HCT116 (cell line): ENCODE measurements at regions not wholly inside any gene's neighbourhood (a gene's known extent, or its start where the extent isn't known, plus 50 kb on each side); places are given as distances from the start of the nearest gene placed in this dataset.

Source experiments
- ATAC-seq: fragments of 200-7000 bp; cut with Tn5 transposase; 2 replicates; pipeline ENCODE4 v1.9.1; 2020; ENCODE audit warnings: mild to moderate bottlenecking, moderate library complexity
- BruUV-seq: library from RNA; stranded (reverse); fragments of 400-500 nt; replicated peaks from 2 replicates; lab custom pipeline; 2021; lab: Mats Ljungman, UMichigan
- CTCF ChIA-PET: fragments of 300-600 bp; sonication (Branson Sonifier 250); formaldehyde crosslinking; loops from one replicate; lab custom pipeline; 2021; ENCODE audit warnings: antibody characterized with exemption; lab: Charles Lee
- POLR2A ChIA-PET: fragments of 300-600, 350-600 bp; sonication (Branson Sonifier 250); formaldehyde crosslinking; loops from one replicate; lab custom pipeline; 2021; ENCODE audit warnings: antibody characterized with exemption; lab: Charles Lee
- RAD21 ChIA-PET, 2 experiments: fragments of 300-600 bp; sonication (Branson Sonifier 250); formaldehyde crosslinking; loops; one replicate each; lab custom pipeline; 2023; ENCODE audit warnings: low total read pairs in 2 of 2; ENCODE audit not compliant: uncharacterized antibody in 2 of 2, unreplicated experiment in 2 of 2, low non-redundant PET in 1 of 2; lab: Charles Lee
- DNase-seq: peaks from one replicate; pipeline ENCODE4 v3.0.0-alpha.2; 2010; ENCODE audit warnings: low read depth, low spot score
- H2AFZ ChIP-seq: fragments of 200-600 bp; shearing (Covaris generic), sonication (generic); 2 replicates; pipeline ENCODE4 v1.6.1; 2017; ENCODE audit warnings: low read depth, mixed run types, mixed read lengths, antibody characterized with exemption, low read length; ENCODE audit not compliant: poor library complexity, severe bottlenecking
- H3K27ac ChIP-seq: 2 replicates; pipeline ENCODE4 v1.5.1; 2012; ENCODE audit warnings: low read depth, low read length
- H3K27me3 ChIP-seq: fragments of 200-600 bp; sonication (generic); 2 replicates; pipeline ENCODE4 v1.6.1; 2016; ENCODE audit warnings: mixed run types, low read length, mixed read lengths; ENCODE audit not compliant: insufficient read depth
- H3K36me3 ChIP-seq, 2 experiments: fragments of 200-500 bp in 1 of 2; fragments of 200-600 bp in 1 of 2; sonication (Bioruptor generic) in 1 of 2; sonication (generic) in 1 of 2; 2 replicates each; pipeline versions ENCODE4 v1.5.1 to v1.6.1; 2014 to 2016; ENCODE audit warnings: low read length in 2 of 2, inconsistent platforms in 1 of 2, mixed read lengths in 1 of 2, mixed run types in 1 of 2; ENCODE audit not compliant: insufficient read depth in 2 of 2, control insufficient read depth in 1 of 2
- H3K4me1 ChIP-seq, 2 experiments: fragments of 200-600 bp in 1 of 2; sonication (generic) in 1 of 2; 2 replicates each; pipeline versions ENCODE4 v1.5.1 to v1.6.1; 2012 to 2017; ENCODE audit warnings: low read length in 2 of 2, inconsistent platforms in 1 of 2, mild to moderate bottlenecking in 1 of 2, mixed read lengths in 1 of 2, mixed run types in 1 of 2, moderate library complexity in 1 of 2; ENCODE audit not compliant: insufficient read depth in 2 of 2, control insufficient read depth in 1 of 2
- H3K4me2 ChIP-seq: fragments of 200-600 bp; sonication (generic); 2 replicates; pipeline ENCODE4 v1.6.1; 2017; ENCODE audit warnings: mixed run types, low read length, mixed read lengths
- H3K4me3 ChIP-seq, 2 experiments: fragments of 200-600 bp in 1 of 2; sonication (generic) in 1 of 2; replicated peaks in 1 of 2; 2 replicates each; pipeline ENCODE4 v1.5.1; 2011 to 2016; ENCODE audit warnings: low read length in 2 of 2, control low read depth in 1 of 2, low read depth in 1 of 2, mild to moderate bottlenecking in 1 of 2, mixed read lengths in 1 of 2, mixed run types in 1 of 2
- H3K79me2 ChIP-seq: fragments of 200-600 bp; sonication (generic); 2 replicates; pipeline ENCODE4 v1.6.1; 2017; ENCODE audit warnings: mild to moderate bottlenecking, mixed run types, low read length, moderate library complexity, mixed read lengths; ENCODE audit not compliant: insufficient read depth
- H3K9ac ChIP-seq: fragments of 200-600 bp; sonication (generic); 2 replicates; pipeline ENCODE4 v1.6.1; 2016; ENCODE audit warnings: low read length, mixed read lengths
- H3K9me2 ChIP-seq: fragments of 200-600 bp; sonication (generic), shearing (Covaris generic); 2 replicates; pipeline ENCODE4 v1.6.1; 2017; ENCODE audit warnings: mixed run types, mild to moderate bottlenecking, moderate library complexity; ENCODE audit not compliant: insufficient read depth
- H3K9me3 ChIP-seq, 2 experiments: fragments of 200-500 bp in 1 of 2; fragments of 200-600 bp in 1 of 2; sonication (Bioruptor generic) in 1 of 2; sonication (generic) in 1 of 2; 2 replicates each; pipeline ENCODE4 v1.6.1; 2014 to 2017; ENCODE audit warnings: low read length in 2 of 2, mixed read lengths in 2 of 2, inconsistent platforms in 1 of 2, low read depth in 1 of 2, mild to moderate bottlenecking in 1 of 2, mixed run types in 1 of 2, moderate library complexity in 1 of 2; ENCODE audit not compliant: control insufficient read depth in 1 of 2, insufficient read depth in 1 of 2
- H4K20me1 ChIP-seq: fragments of 200-600 bp; sonication (generic), shearing (Covaris generic); 2 replicates; pipeline ENCODE4 v1.6.1; 2017; ENCODE audit warnings: mixed run types, mild to moderate bottlenecking, moderate library complexity; ENCODE audit not compliant: insufficient read depth
- CBX3 ChIP-seq: IDR thresholded peaks from 2 replicates; pipeline ENCODE4 v1.6.1; 2012; ENCODE audit warnings: low read depth
- CEBPB ChIP-seq: IDR thresholded peaks from 2 replicates; pipeline ENCODE4 v1.6.1; 2012; ENCODE audit warnings: low read depth
- CTCF ChIP-seq, 3 experiments: fragments of 200-600 bp in 1 of 3; sonication (generic) in 1 of 3; IDR thresholded peaks in 2 of 3; conservative IDR thresholded peaks in 1 of 3; 2 replicates each; pipeline ENCODE4 v1.5.1; 2012 to 2017; ENCODE audit warnings: low read depth in 2 of 3, low read length in 2 of 3, antibody characterized with exemption in 1 of 3, borderline replicate concordance in 1 of 3, control low read depth in 1 of 3, mild to moderate bottlenecking in 1 of 3, mixed read lengths in 1 of 3, mixed run types in 1 of 3, moderate library complexity in 1 of 3; ENCODE audit not compliant: insufficient read depth in 1 of 3
- ELF1 ChIP-seq: IDR thresholded peaks from 2 replicates; pipeline ENCODE4 v1.6.1; 2012; ENCODE audit warnings: low read depth, borderline replicate concordance
- EZH2phosphoT487 ChIP-seq: fragments of 200-600 bp; IDR thresholded peaks from 2 replicates; pipeline ENCODE4 v1.6.1; 2018; ENCODE audit warnings: antibody characterized with exemption, borderline replicate concordance
- FOSL1 ChIP-seq: IDR thresholded peaks from 2 replicates; pipeline ENCODE4 v1.6.1; 2012; ENCODE audit warnings: low read depth
- JUND ChIP-seq: IDR thresholded peaks from 2 replicates; pipeline ENCODE4 v1.6.1; 2012
- REST ChIP-seq: IDR thresholded peaks from 2 replicates; pipeline ENCODE4 v1.6.1; 2012; ENCODE audit warnings: low read depth
- SP1 ChIP-seq: IDR thresholded peaks from 2 replicates; pipeline ENCODE4 v1.6.1; 2012; ENCODE audit warnings: low read depth
- SRF ChIP-seq: IDR thresholded peaks from 2 replicates; pipeline ENCODE4 v1.6.1; 2012; ENCODE audit warnings: low read depth
- YY1 ChIP-seq: IDR thresholded peaks from 2 replicates; pipeline ENCODE4 v1.6.1; 2011; ENCODE audit warnings: low read length, low read depth, moderate library complexity, mild to moderate bottlenecking; ENCODE audit not compliant: insufficient replicate concordance; ENCODE audit errors: extremely low read depth
- ZFX ChIP-seq: fragments of 450-650 bp; IDR thresholded peaks from 2 replicates; pipeline ENCODE4 v1.6.1; 2017
- intact Hi-C: fragments of 100-400 bp; cut with micrococcal nuclease; formaldehyde crosslinking; loops from 2 replicates; pipeline ENCODE4 v1.10.0; 2022
- TF ChIP-seq, protein P1 (sequence below): IDR thresholded peaks from 2 replicates; pipeline ENCODE4 v1.6.1; 2012
- TF ChIP-seq, protein P2 (sequence below): IDR thresholded peaks from 2 replicates; pipeline ENCODE4 v1.6.1; 2012

GRCh38 chr2:154537024-154537423, 161.5 kb upstream of the KCNJ3 start:
- Histone ChIP-seq H3K9me3 (no peaks in the 10 kb centered on the region), H3K4me2 (no peak overlapping the region), H2AFZ (no peak overlapping the region), H3K79me2 (no peaks in the 10 kb centered on the region), H3K27ac (no peak overlapping the region), H3K36me3 (no peaks in the 10 kb centered on the region), H3K27me3 (no peaks in the 10 kb centered on the region), H4K20me1 (no peaks in the 10 kb centered on the region), H3K9me2 (no peaks in the 10 kb centered on the region), H3K4me1 (no peaks in the 10 kb centered on the region), H3K4me3 (no peak overlapping the region), H3K9ac (no peak overlapping the region)
- ATAC-seq (no peak), DNase-seq (no peak)
- POLR2A ChIA-PET = no interaction called here
- no peak for TF ChIP-seq SRF
- no peak for TF ChIP-seq JUND
- no peak for TF ChIP-seq CEBPB
- TF ChIP-seq YY1 = no peak
- no peak for TF ChIP-seq ZFX
- no peak for TF ChIP-seq SP1
- TF ChIP-seq CTCF (IDR thresholded peaks at IDR 0.05 in 2 of 3, conservative IDR thresholded peaks at IDR 0.05 in 1 of 3; ENCODE audit: borderline replicate concordance in 1 of 3, insufficient read depth in 1 of 3, low read depth in 2 of 3, low read length in 2 of 3) = no peak
- no peak for TF ChIP-seq CBX3
- TF ChIP-seq, protein P1, sequence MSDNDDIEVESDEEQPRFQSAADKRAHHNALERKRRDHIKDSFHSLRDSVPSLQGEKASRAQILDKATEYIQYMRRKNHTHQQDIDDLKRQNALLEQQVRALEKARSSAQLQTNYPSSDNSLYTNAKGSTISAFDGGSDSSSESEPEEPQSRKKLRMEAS = no peak
- no peak for TF ChIP-seq REST
- TF ChIP-seq ELF1 = no peak
- TF ChIP-seq, protein P2, sequence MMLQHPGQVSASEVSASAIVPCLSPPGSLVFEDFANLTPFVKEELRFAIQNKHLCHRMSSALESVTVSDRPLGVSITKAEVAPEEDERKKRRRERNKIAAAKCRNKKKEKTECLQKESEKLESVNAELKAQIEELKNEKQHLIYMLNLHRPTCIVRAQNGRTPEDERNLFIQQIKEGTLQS = no peak
- TF ChIP-seq FOSL1 = no peak
- TF ChIP-seq EZH2phosphoT487 = no peak
- CTCF ChIA-PET = no interaction called here
- no TSS peak for BruUV-seq
- intact Hi-C loops = no loop called here
- RAD21 ChIA-PET = no interaction called here
